HG03135 (cell line): ENCODE measurements at regions not wholly inside any gene's neighbourhood (a gene's known extent, or its start where the extent isn't known, plus 50 kb on each side); places are given as distances from the start of the nearest gene placed in this dataset.

Experiments
- ATAC-seq: cut with Tn5 transposase; IDR thresholded peaks from one replicate; pipeline ENCODE4 v1.9.1; 2021; ENCODE audit warnings: mild to moderate bottlenecking, moderate library complexity; ENCODE audit not compliant: unreplicated experiment

GRCh38 chr15:66927201-66928077 lies 138.0 kb upstream of the SMAD3 start:
- no peak for ATAC-seq

DNA sequence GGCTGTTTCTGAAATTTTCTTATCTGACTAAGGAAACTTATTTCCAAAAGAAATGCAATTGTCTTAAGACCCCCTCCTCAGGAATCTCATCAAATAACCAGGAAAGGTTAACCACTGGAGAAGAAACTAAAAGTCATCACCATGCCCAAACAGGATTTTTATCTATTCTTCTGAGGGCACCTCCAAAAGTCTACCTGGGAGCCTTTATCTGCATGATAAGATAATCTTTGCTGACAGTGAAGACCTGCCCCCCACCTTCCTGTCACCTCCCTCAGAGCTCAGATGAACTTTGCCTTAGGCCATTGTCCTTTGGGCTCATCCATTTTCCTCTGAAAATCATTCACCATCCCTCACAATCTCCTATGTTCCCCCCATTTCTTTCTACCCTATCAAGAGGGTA lies 137.3 kb upstream of the SMAD3 start:
- ATAC-seq, result no peak

DNA sequence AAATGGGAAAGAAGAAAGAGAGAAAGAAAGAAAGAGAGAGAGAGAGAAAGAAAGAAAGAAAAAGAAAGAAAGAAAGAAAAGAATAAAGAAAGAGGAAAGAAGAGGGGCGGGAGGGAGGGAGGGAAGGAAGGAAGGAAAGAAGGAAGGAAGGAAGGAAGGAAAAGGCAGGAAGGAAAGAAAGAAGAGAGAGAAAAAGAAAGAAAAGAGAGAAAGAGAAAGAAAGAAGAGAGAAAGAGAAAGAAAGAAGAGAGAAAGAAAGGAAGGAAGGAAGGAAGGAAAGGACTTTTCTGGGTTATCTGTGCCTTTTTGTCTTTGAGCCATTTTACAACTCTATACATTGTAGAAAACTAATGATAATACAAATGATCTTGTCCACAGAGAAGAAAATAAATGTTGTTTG lies 136.6 kb upstream of the SMAD3 start:
- ATAC-seq, result no peak

DNA sequence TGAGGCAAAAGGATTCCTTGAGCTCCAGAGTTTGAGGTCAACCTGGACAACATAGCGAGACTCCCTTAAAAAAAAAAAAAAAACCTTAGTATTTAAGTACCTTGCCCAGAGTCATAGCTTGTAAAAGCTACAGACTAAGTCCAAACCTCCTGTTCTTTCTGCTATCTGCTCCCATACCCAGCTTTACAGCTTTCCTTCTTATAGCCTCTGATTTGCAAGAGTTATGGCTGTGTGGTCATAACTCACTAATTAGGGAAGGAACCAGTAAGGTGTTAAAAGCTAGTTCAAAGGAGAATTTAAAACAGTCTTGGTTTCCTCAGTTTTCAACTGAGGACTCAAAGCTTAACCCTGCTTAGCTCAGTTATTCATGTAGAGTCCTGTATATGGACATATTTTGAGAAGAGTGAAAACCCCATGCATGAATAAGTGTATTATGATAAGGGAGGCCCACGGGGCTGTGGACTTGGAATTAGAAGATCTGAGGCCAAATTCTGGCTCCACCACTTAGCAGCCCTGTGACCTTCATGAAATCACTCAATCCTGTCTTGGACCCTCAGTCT lies 135.5 kb upstream of the SMAD3 start:
- no peak for ATAC-seq

GRCh38 chr15:66931768-66932633 lies 133.4 kb upstream of the SMAD3 start:
- no peak for ATAC-seq

- ATAC-seq, result no peak
Measured at GRCh38 chr15:66932634-66933024, 132.8 kb upstream of the SMAD3 start.

DNA sequence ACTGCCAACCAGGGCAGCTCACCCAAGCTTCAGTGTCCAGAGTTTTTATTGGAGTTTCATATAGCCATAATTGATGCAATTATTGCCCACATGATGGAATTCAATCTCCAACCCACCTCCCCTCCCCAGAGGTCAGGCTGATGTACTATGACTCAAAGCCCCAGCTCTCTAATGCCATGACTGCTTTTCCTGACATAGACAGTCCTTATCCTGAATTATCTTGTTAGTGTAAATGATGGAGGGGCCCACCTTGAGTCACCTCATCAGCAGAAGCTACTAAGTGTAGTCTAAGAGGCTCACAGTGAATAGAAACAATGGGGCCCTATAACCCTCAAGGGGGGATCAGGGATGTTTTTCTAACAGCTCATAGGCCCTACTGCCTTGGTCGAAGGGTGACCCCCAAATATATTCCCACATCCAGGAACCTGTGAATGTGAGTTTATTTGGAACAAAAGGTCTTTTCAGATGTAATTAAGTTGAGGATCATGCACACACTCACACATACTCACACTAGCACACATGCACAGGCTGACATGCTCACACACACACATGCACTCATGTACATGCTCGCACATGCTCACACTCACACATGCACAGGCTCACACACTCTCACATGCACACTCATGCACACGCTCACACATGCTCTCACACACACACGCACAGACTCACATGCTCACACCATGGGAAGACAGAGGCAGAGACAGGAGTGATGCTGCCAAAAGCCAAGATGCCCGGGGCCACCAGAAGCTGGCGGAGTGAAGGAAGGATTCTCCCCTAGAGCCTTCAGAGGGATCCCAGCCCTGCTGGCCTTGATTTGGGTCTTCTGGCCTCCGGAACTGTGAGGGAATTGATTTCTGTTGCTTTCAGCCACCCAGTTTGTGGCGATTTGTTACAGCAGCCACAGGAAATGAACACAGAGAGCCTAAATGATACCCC lies 131.2 kb upstream of the SMAD3 start:
- no peak for ATAC-seq

DNA sequence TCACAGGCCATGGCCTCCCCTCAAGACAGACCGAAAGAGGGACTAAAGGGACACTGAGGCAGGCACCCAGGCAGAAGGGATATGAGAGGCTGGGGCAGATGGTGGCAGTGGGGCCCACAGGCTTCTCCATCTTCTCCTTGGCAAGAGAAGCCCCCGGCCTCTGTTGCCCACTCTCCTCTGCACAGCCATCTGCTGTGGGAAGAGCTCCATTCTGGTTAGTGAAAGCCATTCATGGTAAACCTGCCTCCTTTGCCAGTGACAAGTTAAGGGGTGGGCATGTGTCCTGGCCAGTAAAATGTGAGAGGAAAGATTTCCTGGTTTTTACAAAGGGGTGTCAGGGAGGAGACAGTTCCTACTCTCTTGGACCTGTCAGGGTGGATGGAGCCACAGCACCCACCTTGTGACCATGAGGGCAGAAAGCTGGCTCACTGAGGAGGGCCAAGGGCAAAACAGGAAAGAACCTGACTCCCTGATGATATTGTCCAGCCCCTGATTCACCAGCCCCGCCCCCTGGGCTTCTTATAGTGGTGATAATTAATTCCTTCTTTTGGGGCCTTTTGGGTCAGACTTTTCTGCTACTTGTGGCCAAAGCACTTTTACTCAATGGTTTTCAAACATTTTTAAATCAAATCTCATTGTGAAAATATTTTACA lies 130.4 kb upstream of the SMAD3 start:
- ATAC-seq, result no peak

DNA sequence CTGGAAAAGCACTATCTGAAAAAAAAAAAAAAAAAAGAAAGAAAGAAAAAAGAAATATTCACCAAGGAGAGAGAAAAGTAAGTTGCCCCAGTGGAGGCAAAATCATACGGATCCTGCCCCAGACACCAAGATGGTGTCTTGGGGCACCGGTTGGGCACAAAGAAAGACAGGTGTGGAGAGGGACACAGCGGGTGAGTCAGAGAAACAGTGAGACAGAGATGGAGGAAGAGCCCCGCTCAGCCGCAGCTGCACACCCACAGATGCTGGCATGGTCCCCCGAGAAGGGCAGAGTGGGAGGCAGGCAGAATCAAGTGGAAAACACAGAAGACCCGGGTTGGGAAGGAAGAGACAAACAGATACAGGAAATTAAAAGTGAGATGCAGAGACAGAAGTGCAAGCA lies 129.7 kb upstream of the SMAD3 start:
- ATAC-seq, result no peak

- ATAC-seq, result no peak
Measured at GRCh38 chr15:66936109-66936860, 129.1 kb upstream of the SMAD3 start.

DNA sequence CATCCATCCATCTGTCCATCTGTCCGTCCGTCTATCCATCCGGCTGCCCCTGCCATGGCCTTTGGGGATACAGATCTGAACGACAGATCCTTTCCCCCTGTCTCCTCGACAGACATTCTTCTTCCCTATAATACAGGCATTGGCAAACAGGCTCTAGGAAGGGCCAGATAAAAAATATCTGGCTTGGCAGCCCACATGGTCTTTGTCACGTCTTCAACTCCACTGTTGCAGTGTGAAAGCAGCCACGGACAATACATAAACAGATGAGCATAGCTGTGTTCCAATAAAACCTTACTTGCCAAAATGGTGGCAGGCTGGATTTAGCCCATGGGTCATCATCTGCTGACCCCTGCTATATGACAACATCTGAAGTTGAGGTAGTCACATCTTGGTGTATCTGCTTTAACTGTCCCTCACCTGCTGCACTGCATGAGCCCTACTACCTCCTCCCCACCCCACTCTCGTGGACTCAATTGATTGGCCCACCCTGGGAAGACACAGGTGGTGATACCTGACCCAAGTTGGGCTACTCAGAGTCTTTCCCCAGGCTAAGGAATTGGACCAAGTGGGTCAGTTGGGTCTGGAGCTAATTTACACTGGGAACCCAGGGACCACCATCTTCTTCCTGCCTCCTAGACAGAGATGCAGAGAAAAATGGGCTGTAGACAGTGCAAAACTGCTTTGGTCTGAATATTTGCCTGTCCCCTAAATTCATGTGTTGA lies 128.4 kb upstream of the SMAD3 start:
- no peak for ATAC-seq

GRCh38 chr15:66937588-66937987 lies 127.8 kb upstream of the SMAD3 start:
- no peak for ATAC-seq

DNA sequence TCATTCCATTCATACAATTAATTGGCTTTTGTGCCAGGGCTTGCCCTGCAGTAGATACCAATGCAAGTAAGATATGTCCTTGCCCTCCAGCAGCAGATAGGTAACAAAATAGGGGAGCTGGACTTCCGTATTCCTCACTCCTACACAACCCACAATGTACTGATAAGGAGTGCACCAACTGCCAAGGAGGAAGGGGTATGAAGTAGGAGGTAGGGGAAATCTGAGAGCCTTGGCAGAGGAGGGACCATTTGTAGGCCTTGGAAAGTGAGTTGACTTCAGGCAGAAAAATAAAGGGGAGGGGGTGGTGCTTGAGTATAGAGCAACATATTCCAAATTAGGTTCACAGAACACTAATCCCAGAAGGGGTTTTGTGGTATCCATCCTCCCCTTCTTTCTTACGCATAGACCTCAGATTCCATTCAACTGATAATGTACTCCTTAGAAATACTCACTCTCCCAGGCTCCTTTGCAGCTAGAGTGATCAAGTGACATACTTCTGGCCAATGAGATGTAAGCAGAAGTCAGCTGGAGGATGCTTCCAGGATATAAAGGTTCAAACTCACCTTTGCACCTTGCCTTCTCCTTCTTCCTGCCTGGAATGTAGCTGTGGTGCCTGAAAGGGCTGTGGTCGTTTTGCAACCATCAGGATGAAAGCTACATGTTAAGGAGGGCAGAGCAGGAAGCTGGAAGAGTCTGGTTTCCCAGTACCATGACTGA lies 127.1 kb upstream of the SMAD3 start:
- no peak for ATAC-seq

- no peak for ATAC-seq
Measured at GRCh38 chr15:66939016-66939415, 126.4 kb upstream of the SMAD3 start.

DNA sequence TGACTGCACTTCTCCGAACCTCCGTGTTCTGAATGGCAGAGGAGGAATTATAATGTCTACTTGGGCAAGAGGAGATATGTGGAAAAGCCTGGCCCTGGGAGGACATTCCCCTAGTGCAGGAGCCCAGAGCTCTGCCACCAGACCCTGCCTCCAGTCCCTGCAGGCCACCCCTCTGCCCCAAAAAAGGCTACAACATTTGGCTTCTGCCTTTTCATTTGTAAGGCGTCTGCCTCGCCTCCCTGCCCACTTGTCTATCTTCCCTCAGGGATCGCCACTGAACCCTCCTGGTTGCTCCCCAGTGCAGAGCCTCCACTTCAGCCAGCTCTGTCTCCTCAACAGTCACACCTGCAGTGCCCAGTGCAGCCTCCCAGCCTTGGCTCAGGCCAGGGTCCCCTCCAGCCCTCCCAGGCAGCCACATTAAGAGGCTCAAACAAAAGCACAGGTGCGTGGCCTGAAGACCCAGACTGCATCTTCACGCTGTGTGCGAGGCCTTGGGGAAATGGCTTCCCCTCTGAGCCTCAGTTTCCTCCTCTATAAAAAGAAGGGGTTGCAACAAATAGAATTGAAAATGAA lies 125.9 kb upstream of the SMAD3 start:
- no peak for ATAC-seq

DNA sequence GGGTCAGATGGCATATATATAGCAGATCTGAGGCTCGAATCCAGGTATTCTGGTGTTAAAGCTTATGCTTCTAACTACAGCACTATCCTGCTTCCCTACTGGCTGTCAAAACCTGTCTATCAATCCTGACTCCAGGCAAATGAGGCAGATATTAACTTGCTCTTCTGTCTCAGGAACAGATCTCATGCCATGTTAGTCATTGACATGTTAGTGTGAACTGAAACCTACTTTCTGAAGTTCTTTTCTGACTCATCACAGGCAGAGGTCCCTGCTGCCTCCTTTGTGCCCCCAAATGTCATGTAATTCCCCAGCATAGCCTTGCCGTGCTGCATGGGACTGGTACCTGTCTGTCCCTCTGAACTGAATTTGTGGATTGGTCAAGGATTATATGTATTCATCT lies 125.0 kb upstream of the SMAD3 start:
- no peak for ATAC-seq

GRCh38 chr15:66941108-66941711 lies 124.2 kb upstream of the SMAD3 start:
- ATAC-seq, result no peak
